GM19043 (cell line): ENCODE measurements at regions not wholly inside any gene's neighbourhood (a gene's known extent, or its start where the extent isn't known, plus 50 kb on each side); places are given as distances from the start of the nearest gene placed in this dataset.
"Not testable (repeated sequence)": the region's sequence is repeated elsewhere in the genome, so short reads cannot be mapped to it uniquely, and the experiment has no call there.

Experiments
- ATAC-seq: cut with Tn5 transposase; IDR thresholded peaks from one replicate; pipeline ENCODE4 v1.9.1; 2021; ENCODE audit warnings: low read depth; ENCODE audit not compliant: unreplicated experiment

DNA sequence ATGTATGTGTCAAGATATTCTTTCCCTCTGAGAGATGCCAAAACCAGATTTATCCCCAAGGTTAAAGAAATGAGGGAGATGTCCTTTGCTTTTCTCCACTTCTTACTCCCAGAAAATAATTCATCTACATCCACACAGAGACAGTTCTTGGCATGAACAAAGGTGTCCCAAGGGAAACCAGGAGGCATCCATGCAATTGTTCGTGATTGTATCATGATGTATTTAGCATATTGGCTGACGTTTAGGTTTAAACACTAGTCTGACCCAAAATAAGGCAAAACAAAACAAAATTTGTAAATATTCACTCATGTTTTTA is 223.9 kb downstream of the C7orf25 start:
- ATAC-seq, result no peak

DNA sequence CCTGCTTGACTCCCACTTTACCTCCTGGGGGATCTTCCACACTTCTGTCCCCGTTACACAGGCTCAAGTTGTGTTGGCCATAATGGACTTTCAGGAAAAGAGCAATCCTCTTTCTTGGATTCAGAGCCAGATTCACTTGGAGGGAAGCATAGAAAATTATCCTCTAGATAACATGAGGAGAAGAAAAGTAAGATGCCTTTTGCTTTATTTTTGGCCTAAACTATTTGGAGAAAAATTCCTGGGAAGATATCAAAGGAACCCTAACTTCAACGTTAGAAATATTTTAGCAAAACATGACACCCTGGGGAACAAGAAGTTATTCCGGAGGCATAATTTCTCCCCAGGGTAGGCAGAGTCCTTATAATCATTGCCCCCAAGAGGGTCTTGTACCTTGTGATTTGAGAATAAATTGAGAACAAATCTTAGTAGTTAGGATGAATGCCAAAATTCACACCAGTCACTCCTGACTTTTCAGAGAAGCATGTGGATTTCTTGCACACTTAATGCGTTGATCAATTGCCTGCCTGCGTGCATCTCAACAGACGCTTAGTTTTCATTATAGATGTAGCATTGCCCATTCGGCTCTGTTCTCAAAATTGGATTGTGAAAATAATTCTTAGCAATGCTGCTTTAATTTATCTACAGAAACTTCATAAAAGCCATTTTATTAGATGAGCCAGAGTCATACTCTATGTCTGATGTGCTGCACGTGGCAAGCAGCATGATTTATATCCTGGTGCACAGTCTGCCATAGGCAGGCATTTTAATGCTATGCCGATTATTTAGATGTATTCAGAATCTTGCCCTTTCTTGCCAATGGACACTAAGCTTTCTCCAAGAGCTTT is 224.4 kb downstream of the C7orf25 start:
- no peak for ATAC-seq

DNA sequence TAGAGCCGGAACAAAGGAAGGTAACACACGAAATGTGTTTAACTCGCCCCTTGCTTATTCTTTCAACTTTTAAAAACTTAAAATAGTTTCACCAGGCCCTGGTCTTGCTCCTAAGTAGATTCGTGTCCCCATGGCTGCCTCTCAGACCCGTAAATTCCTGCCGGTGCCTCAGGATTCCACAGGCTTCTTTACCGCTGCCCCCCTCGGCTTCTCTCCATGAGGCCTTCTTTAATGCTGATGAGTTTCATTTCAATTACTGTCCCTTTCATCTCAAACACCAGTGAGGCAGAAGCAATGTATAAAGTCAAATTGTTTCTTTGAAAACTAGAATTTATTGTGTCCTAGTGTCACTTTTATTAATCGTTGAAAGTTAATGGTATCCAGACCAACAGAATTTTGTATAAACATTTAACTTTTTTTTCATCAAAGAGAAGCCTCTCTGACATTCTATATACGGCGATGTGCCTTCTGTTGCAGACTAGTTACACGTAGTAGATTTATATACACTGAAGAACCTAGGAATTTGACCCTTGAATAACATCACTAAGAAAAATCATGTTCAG is 225.2 kb downstream of the C7orf25 start:
- ATAC-seq, result no peak

DNA sequence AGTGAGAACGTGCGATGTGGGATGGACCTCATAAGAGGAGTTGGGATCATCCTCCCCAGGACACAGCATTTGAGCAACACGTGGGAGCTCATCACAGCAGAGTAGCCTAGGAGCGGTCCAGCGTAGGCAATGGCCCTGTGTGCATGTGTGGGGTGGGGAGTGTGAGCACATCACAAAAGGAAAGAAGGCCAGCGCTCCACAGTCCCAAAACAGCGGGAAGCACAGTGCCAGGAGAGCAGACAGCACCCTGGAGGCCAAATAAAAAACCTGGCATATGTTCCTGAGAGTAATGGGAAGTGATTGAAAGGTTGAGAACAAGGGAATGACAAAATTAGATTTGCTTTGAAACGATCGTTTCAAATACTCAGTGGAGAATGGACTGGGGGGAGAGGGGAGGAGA is 226.0 kb downstream of the C7orf25 start:
- ATAC-seq, result no peak

DNA sequence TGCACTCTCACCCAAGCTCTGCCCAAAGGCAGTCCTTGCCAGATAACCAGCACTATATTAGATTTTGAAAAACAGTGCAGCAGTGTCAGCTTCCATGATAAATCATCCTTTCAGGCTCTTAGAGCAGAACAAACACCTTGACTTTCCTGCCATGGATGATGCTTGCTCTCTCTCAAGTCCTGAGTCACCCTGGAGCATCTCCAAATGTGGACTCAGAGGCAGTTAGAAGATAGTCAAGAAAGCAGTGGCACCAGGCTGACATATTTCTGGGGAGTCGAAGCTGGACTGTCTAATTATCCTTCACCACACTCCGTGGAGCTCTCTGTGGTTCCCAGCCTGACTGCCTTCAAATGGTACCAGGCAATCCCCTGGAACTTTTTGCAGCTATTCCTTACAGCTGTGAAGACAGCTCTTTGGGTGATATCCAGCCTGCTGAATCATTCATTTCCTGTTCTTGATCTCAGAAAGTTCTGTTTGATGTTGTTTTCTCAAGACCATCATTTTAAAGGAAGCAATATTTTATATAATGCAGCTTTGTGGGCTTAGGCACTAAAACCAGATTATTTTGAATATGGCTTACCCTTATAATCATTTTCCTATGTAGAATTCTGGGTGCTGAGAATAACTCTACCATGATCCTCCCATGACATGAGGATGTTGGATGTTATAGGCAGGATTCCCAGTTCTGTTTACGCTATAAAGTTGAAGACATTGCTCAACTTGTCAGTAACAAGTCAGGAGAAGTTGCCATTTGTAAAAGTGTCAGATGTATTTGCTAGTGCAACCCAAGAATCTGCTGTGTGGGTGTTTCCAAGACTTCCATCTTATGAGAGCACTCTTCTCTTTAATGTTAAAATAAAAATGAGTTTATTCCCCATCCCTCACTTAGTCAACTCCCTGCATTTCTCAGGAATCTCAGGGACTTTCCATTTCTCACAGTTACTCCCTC is 233.8 kb downstream of the C7orf25 start:
- no peak for ATAC-seq

DNA sequence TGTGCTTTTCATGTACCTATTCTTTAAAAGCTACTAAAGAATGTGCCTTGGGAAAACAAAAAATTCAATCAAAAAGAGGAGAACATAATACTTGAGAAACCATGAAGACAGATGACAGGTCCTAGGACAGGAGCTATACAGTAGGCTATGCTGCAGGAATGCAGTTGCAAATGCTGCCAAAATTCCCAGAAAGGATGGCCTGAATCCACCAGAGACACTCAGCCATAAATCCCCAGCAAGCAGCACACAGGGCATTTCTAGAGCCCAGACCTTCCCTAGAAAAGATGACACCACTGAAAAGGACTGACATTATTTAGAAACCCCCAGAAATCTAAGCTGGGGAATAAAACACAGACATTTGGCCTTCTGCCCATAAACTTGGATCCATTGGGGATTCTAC is 237.3 kb downstream of the C7orf25 start:
- no peak for ATAC-seq

- ATAC-seq, result no peak
These were observed 237.9 kb downstream of the C7orf25 start for GRCh38 chr7:42673951-42674350.

DNA sequence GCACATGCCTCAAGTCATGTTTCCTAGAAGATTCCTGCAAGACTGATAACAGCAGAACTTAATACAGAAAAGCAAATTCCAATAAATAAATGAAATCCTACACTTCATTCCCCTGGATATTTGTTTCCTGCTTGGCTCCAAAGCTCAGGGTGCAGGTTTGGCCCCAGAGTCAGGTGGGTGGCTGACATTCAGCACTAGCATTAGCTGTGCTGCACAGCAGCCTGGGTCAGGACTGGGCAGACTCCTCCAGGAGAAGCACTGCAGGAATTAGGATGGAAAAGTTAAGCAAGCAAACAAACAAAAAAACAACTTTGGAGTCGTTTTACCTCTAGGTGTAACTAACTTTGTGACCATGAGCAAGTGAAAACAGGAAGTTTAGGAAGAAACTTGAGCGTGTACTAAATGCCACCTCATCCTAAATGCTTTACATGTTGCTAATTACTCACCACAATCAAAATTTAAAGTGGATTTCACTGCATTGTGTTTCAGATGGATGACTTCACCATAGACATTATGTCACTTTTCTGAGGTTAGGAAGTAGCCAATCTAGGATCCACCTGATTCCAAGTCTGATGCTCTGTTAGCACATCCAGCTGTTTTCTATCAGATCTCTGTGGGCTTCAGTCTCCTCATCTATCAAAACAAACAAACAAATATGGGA is 239.4 kb downstream of the C7orf25 start:
- ATAC-seq, result no peak

- no peak for ATAC-seq
These were observed 240.2 kb downstream of the C7orf25 start for GRCh38 chr7:42671627-42672026.

DNA sequence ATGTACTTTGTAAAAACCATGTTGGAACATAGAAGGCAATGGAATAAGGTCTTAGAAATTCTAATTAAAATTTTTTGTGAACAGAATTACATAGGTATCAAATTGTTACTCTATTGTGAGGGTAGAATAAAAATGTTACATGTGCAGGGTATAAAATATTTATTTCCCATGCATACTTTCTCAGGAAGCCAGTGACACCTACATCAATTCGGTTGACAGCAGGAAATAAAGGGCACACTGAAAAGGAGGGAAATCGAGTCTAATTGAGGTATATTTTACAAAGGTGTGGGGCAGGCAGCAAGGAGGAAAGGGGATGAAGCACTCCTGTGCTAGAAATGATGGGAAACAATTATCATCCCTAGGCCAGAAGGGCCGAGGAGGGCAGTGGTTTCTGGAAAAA is 244.9 kb downstream of the C7orf25 start:
- ATAC-seq, result no peak

DNA sequence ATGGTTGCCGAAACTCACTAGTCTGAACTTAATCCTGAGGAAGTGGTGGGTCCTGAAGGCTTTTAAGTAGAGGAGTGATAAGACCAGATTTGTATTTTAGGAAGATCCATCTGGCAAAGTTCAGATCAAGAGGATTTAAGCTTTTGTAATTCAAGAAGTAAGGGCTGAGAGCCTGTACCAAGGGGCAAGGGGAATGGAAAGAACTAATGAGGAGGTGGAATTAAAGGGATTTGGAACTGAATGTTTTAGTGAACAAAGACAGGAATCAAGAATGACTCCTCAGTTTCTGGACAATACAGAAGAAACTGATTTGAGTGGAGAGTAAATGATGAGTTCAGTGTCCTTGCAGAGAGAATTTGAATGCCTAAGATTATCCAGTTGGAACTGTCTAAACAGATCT is 249.0 kb downstream of the C7orf25 start:
- ATAC-seq, result no peak

- no peak for ATAC-seq
These were observed 250.6 kb downstream of the C7orf25 start for GRCh38 chr7:42661312-42661711.

- no peak for ATAC-seq
These were observed 261.2 kb downstream of the C7orf25 start for GRCh38 chr7:42650701-42651100.

DNA sequence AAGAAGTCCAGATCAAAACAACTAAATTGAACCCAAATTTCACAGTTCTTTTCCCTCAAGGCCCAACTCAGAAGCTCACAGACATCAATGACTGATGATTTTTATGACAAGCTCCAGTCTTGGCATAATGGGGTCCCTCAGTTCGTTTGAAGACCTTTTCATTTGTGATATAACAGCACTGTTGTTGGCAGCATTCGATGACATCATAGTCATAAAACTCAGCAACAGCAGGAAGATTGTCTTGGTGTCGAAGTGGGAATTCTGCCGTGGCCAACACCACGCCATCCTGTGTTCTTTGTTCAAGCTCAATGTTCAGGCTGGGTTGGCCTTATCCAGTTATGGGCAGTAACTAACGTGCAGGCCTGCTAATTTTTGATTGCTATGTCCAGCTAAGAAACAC is 261.7 kb downstream of the C7orf25 start:
- ATAC-seq, result no peak

DNA sequence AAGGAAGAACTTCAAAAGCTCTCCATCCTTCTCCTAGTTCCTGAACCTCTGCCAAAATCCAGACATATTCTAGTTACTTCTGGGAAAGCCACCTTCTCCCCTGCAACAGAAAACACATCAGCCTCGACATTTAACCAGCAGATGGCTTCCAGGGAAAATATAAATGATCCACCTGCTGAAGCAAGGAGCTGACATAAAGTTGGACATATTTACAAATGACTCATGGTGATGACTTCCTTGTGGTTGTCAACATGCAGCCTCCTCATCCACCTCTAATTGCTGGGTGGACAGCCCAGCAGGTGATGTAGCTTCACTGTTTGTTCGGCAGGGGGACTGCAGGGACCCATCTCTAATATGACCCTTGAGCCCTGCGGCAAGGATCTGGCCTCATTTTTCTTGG is 266.0 kb downstream of the C7orf25 start:
- ATAC-seq, result no peak

GRCh38 chr7:42642699-42643098 is 269.2 kb downstream of the C7orf25 start:
- no peak for ATAC-seq

GRCh38 chr7:42639930-42640329 is 271.9 kb downstream of the C7orf25 start:
- no peak for ATAC-seq

DNA sequence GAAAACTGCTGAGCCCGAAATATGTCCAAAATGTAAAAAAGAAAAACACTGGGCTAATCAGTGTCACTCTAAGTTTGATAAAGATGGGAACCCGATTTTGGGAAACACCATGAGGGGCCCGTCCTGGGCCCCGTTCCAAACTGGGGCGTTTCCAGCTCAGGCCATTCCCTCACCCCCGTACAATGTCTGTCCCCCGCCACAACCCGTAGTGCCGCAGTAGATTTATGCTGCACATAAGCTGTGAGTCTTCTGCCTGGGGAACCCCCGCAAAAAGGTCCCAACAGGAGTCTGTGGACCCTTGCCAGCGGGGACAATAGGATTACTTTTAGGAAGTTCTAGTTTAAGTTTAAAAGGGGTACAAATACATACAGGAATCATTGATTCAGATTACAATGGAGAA is 275.5 kb downstream of the C7orf25 start:
- ATAC-seq, result not testable (repeated sequence)

DNA sequence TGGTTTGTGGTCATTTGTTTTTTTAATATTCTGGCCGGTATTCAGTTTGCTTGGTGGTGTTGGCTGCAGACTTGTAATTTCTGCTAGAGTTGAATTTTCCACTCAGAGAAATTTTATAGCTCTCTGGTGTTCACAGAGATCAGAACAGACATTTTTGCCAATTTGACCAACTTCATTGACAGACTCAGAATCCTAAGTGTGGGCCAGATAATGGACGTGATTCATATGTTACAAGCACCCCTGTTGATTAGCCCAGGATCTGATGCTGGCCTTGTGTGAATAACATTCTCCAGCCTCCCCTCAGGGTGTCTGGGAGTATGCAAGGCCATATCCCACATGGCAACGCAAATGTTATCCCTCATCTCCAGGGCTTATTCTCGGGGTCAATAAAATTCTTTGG is 283.8 kb downstream of the C7orf25 start:
- ATAC-seq, result no peak

DNA sequence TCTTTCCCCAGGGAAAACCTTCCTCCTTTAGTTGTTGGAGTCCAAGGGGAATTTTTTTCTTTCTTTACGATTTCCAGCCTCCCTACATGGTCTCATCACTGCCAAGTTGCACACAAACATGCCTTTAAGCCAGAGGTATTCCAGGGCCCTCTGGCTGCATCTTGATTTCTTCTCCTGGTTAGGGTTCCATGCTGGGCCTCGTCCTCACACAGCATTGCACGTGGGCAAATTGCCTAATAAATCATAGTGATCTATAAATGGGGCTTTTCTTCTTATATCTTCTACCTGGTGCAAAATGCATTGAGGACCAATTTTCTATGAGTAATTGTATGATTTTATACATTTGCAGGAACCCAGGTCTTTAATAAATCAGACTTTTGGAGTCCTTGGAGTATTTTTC is 284.2 kb downstream of the C7orf25 start:
- no peak for ATAC-seq

- ATAC-seq, result no peak
These were observed 284.8 kb downstream of the C7orf25 start for GRCh38 chr7:42627101-42627500.
